VCaP (cell line): ENCODE measurements at regions not wholly inside any gene's neighbourhood (a gene's known extent, or its start where the extent isn't known, plus 50 kb on each side); places are given as distances from the start of the nearest gene placed in this dataset.

Source experiments
- H3K27ac ChIP-seq: fragments of 450-650 bp; 2 replicates; pipeline ENCODE4 v1.5.1; 2017
- CTCF ChIP-seq: fragments of 450-650 bp; conservative IDR thresholded peaks from 2 replicates; pipeline ENCODE4 v1.5.1; 2017; ENCODE audit warnings: mild to moderate bottlenecking, moderate library complexity

DNA sequence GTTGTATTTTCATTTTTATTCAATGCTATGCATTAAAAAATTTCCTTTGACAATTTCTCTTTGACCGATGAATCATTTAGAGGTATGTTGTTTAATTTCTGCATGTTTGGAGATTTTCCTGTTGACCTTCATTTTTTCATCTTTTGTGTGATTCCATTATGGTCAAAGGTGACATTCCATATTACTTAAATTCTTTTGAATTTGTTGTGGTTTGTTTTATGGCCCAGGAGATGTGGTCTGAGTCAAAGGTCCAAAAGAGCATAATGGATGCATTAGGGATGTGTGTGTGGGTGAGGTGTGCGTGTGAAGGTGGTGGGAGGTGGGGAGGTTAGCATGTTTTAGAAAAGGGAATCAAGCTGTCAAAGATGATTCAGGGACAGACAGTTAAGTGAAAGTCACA lies 76.0 kb upstream of the GIMD1 start:
- no peak overlapping the region for H3K27ac ChIP-seq
- TF ChIP-seq CTCF, result no peak

DNA sequence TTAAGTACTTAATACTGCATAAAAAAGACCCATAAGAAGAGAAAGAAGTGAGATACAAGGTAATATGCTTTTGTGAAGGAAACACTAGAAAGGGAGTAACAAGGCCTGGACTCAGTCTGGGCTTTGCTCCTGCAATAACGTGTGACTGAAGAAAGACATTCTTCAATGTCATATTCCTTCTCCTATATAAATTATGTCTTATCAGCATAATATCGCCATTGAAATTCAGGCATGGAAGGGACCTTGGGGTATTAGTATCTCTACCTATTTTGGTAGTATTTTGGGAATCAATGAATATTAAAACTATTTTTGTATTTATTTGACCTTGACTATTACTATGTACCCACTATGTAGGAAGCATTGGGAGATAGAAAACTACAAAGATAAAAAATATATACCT lies 62.2 kb upstream of the GIMD1 start:
- no peak for TF ChIP-seq CTCF
- no peak overlapping the region for H3K27ac ChIP-seq

- H3K27ac ChIP-seq, result no peak overlapping the region
- no peak for TF ChIP-seq CTCF
These were observed 61.3 kb upstream of the GIMD1 start for GRCh38 chr4:106429885-106430284.

DNA sequence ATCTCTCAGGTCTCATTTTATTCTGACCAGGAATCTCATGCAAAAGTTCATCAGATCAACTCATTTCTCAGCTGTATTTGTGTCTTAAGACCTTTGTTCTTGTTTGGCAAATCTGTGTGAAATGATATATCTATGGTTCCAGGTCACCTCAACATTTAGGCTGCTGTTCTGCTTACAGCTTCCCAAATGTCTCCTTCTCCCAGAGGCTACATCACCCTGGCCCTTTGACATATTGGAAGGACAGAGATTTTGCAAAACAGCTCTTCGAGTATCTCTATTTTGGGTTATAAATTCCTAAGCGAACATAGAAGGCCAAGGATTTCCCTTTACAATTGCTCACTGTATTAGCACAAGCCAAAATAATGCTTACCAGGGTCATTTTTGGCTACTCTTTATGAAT lies 57.5 kb upstream of the GIMD1 start:
- TF ChIP-seq CTCF, result no peak
- H3K27ac ChIP-seq, result no peak overlapping the region

- TF ChIP-seq CTCF, result no peak
- no peak overlapping the region for H3K27ac ChIP-seq
These were observed 57.0 kb upstream of the GIMD1 start for GRCh38 chr4:106425576-106425975.

DNA sequence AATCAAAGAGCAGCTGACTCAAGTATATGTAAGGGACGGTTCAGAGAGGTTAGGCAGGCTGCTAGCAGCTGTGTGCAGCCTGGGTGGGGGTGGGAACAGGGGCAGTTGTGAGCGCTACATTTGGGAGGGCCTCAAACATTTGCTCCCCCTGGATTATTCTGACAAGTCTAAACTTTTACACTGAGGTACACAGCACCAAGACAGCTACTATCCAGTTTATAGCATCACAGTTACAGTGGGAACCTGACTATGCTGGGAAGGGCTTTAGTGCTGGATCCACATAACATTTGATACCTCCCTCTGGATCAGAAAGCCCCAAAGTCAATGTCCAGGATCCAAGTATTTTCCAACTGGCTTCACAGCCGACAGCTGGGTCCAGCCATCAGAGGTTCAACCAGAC lies 55.8 kb upstream of the GIMD1 start:
- H3K27ac ChIP-seq, result no peak overlapping the region
- TF ChIP-seq CTCF, result no peak

GRCh38 chr4:106423791-106424190 lies 55.2 kb upstream of the GIMD1 start:
- H3K27ac ChIP-seq, result no peak overlapping the region
- TF ChIP-seq CTCF, result no peak

DNA sequence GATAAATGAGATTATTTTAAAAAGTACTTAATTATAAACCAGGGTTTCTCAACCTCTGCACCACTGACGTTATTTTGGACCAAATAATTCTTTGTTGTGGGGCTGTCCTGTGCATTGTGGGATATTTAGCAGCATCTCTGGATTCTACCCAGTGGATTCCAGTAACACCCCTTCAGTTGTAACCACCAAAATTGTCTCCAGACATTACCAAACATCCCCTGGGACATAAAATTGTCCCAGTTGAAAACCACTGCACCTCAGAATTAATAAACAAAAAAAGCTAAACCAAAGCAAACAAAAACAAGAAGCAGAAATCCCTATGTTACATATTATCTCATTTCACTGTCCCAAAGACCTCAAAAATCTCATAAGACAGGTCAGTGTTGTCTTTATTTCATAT lies 54.2 kb upstream of the GIMD1 start:
- TF ChIP-seq CTCF, result no peak
- H3K27ac ChIP-seq, result no peak overlapping the region
